GM19438 (cell line): ENCODE measurements at regions not wholly inside any gene's neighbourhood (a gene's known extent, or its start where the extent isn't known, plus 50 kb on each side); places are given as distances from the start of the nearest gene placed in this dataset.
"Not testable (repeated sequence)": the region's sequence is repeated elsewhere in the genome, so short reads cannot be mapped to it uniquely, and the experiment has no call there.

ENCODE experiments used
- ATAC-seq: cut with Tn5 transposase; IDR thresholded peaks from one replicate; pipeline ENCODE4 v1.9.1; 2021; ENCODE audit warnings: low read depth; ENCODE audit not compliant: unreplicated experiment

GRCh38 chr6:150733726-150734125, 131.8 kb upstream of the MTHFD1L start:
- no peak for ATAC-seq

GRCh38 chr6:150734235-150734634, 131.3 kb upstream of the MTHFD1L start:
- ATAC-seq, result no peak

DNA sequence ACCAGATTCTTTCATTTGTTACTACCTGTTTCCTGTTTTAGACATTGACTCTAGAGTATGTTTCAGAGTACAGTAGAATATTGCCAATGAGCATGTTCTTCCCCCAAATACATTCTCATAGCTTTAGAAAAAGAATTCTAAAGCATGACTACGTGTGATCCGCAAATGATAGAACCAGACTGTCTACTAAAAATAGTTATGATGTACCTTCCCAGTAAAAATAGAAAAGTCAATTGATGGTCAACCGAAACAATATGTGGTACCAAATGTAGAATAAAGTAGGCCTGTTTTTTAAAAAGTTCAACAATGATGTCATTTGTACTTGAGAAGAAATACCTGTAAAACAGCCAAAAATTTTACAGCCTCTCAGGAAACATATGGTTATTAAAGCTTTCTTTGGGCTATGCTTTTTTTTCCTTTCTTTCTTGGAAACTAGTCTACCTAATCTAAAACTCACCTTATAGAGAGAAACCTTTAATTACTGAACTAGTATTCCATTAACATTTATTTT, 130.1 kb upstream of the MTHFD1L start:
- ATAC-seq, result no peak

DNA sequence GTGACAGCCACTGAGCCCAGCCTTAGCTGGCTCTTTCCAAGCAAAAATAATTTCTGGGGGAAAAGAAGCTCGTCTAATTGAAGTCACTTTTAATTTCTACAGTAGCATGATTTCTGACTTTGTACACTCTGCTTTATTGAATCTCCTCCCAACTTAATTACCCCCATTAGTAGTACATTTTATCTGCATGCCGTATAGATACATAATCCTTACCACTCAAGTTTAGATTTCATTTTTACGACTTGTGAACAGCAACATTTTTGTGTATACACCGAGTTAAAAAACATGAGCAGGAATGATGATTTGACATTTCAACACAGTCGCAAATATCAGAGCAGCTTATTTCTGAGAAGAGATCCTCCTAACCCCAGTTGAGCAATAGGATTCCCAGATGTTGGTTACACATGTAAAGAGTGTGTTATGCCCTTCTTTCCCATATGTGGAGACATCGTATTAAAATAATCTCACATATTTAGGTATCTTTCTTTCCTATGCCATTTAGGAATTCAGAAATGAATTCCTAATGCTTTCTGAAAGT, 127.3 kb upstream of the MTHFD1L start:
- ATAC-seq, result no peak

DNA sequence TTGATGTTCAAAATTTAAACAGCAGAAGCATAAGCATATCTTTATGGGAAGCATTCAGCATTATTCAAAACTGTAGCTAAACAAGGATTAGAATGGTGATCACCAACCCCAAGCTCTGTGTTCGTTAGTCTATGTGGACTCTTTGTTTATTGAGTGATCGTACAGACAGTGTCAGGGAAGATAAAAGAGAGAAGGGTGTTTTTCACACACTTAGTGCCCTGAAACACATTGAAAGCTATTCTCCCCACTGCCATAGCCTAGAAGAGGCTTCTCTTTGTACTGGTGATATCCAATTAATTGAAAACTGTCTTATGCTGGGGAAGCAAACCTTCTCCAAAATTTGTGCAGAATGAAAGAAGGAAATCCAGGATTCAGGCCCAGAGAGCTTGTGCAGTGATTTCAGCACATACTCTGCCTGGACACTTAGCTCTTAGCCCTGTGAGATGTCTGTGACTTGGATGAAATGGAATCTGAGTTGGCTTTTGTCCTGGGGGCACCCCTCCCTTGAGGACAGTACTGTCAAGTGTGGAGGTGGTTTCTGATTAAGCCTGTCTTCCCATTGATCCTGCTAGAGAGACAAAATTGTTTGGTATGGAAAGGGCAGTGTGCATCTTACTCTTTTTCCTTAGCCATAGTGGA, 125.7 kb upstream of the MTHFD1L start:
- no peak for ATAC-seq

DNA sequence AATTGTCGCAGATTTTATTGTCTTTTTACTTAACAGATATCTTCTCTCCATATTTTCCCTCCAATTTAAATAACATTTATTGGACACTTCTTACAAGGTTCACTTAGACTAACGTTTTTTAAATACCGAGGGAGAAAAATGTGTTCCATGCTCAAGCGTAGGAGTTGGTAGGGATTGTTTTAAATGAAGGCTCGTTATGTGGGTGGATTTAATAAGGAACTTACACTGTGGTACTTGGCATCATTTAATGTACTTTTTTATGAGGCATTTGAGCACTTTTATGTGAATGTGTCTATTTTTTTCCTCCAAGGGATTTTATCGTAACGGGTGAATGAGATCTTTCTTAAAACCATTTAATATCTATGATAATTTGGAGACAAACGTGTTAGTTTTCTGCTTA, 125.0 kb upstream of the MTHFD1L start:
- ATAC-seq, result no peak

DNA sequence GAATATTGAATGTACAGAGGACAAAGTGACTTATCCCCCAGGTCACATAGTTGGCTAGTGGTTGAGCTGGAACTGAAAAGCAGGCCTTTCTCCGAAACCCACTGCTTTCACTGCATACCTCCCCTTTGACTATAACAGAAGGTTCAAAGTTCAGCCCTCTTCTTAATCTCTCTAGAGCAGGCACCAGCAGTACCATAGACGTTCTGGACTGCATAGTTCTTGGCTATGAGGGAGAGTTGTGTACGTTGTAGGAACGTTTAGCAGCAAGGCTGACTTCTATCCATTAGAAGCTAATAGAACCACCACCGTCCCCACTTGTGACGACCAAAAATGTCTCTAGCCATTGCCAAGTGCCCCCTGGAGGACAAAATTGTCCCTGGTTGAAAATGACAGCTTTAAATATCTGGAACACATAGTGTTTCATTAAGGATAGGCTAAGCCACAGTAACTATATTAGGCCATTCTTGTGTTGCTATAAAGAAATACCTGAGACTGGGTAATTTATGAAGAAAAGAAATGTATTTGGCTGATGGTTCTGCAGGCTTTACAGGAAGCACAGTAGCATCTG, 123.8 kb upstream of the MTHFD1L start:
- no peak for ATAC-seq

DNA sequence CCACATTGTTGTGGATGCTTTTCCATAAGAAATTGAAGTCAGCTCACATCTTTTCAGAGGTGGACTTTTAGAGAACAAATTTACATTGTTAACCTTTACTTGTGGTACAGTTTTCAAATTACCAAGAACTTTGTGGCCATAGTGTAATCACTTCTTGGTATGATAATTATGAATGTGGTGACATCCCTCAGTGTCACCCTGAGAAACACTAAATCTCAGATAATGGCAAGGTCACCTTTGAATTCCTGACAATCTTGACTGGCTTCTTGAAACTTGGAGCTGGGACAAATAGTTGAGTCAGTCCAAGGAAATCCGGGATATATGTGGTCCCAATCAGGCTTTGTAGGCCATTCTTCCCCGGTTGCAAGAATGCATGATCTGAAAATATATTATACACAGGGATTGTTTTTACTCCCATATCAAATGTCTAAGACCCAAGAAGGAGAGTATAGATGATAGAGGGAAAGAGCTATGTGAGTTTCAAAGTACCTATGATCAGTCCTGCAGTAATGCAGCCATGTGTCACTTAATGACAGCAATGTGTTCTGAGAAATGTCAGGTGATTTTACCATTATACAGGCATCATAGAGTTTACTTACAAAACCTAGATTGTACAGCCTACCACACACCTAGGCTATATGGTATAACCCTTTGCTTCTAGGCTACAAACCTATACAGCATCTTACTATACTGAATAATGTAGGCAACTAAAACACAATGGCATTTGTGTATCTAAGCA, 120.8 kb upstream of the MTHFD1L start:
- no peak for ATAC-seq

DNA sequence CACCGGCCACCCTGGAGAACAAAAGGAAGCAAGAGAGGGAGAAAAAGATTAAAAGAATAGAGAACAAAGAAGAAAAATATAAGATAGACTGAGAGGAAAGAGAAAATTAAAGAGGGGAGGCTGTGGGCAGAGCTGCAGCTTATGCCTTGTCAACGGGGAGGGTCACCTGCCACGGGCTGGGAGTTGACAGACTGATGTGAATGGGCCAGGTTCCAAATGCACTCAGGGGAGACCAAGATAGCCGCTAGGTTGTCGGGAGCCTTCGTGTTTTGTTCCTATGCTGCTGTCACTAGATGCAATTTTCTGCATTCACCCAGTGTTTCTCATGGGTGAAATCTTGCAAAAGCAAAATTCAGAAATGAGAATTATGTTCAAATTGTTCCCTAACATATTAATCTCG, 119.6 kb upstream of the MTHFD1L start:
- no peak for ATAC-seq

DNA sequence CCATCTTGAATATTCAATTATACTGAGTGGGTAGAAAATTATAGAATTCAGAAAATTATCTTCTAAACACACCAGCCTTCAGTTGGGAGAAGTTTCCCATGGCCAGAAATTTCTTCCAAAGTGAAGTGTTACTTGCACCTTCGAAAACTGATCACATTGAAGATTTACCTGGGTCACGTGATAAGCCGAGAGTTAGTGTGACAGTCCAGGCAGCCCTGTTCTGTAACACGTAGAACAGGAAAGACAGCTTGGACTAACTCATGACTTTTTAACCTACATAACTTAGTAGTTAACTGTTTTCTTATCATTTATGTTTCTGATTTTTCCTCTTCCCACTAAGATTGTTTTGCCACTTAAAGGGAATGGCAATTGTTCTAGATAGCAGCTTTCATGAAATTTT, 118.3 kb upstream of the MTHFD1L start:
- ATAC-seq, result no peak

DNA sequence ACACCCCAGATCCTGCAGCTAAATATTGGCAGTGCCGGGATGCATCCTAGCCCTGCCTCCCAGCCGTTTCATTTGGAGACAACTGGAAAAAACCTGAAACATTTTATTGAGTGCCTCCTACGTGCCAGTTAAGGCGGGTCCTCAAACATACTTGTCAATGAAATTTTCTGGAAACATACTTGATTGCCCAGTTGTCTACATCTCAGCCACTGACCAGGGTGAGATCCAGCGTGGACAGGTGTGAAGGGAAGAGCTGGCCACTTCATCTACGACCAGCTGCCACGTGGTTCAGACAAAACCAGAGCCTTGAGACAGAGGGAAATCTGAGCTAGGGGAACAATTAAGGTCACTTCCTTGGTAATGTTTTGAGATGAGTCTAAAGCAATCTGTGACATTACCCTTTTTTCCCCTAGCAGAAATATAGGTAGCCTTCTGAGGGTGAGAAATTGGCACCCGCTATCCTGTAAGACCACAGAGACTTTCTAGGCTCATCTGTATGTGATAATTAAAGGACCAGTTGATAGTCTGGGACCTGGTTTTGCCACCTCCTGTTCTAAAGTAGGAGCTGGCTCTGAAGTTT, 116.3 kb upstream of the MTHFD1L start:
- ATAC-seq, result no peak

GRCh38 chr6:150751296-150751695, 114.2 kb upstream of the MTHFD1L start:
- no peak for ATAC-seq

- ATAC-seq, result no peak
These were observed 113.1 kb upstream of the MTHFD1L start for GRCh38 chr6:150752409-150752808.

DNA sequence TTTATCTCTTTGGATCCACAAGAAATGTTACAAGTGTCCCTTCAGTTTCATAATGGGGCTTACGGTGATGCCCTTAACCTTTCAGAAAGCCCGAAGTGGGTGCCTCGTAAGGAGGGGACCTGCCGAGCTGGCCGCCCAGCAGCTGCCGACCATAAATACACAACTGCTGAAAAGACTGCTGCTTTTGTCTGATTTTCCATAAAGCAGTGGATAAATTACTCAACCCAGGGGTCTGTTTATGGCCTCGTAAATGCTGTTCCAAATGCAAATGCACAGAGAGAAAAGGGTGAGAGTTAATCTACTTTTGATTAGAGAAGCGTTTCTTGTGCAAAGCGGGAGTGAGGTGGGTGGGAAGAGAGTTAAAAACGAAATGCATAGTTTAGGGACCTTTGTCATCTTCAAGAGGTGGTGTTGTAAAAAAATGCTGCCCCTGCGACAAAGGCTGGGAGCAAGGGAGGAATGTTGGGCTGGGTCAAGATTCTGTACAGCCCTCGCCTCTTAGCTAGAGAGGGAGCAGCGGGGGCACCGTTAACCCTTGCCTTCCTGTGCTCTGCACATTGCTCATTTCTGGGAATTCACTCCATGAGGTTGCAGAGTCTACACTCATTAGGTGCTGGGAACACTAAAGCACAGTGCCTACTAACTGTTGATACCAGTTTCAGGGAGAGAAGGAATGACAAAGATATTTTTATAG, 112.0 kb upstream of the MTHFD1L start:
- ATAC-seq, result no peak

GRCh38 chr6:150755042-150755441, 110.5 kb upstream of the MTHFD1L start:
- ATAC-seq, result no peak

DNA sequence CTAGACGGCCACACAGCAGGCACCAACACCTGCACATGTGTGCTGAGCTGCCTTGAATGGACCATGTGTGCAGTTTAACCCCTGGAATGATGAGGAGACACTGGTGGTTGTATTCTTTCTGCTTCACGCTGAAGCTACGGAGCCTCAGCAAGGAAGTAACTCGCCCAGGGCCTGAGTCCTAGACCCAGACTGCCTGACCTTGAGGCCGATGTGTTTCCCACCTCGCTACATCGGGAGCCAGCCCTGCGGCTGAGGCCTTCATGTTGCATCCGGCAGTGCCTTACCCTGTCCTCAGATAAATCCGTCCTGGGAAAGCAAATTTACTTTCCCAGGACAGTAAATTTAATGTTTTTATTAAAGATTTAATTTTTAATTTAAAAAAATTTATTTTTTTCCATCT, 110.0 kb upstream of the MTHFD1L start:
- no peak for ATAC-seq

GRCh38 chr6:150756173-150756572, 109.3 kb upstream of the MTHFD1L start:
- no peak for ATAC-seq

DNA sequence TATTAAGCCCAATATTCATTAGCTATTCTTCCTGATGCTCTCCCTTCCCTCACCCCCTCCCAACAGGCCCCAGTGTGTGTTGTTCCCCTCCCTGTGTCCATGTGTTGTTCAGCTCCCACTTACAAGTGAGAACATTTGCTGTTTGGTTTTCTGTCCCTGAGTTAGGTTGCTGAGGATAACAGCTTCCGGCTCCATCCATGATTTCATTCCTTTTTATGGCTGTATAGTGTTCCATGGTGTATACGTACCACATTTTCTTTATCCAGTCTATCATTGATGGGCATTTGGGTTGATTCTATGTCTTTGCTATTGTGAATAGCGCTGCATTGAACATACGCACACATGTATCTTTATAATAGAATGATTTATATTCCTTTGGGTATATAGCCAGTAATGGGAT, 107.7 kb upstream of the MTHFD1L start:
- not testable (repeated sequence) for ATAC-seq

DNA sequence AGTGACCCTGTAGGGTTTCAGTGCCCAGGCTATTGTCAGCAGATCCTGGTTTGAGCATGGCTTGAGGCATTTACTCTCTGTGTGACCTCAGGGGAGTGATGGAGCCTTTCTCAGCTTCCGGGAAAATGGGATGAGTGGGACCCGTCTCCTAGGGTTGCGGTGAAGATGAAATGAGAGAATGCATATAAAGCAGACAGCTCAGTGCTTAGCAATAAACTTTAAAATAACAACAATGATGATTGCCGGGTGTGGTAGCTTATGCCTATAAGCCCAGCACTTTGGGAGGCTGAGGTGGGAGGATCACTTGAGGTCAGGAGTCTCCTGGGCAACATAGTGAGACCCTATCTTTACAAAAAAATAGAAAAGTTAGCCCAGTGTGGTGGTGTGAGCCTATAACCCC, 106.0 kb upstream of the MTHFD1L start:
- no peak for ATAC-seq

- ATAC-seq, result no peak
These were observed 103.7 kb upstream of the MTHFD1L start for GRCh38 chr6:150761771-150762170.
